ENCODE measurements at regions not wholly inside any gene's neighbourhood (a gene's known extent, or its start where the extent isn't known, plus 50 kb on each side); places are given as distances from the start of the nearest gene placed in this dataset.
"Not testable (repeated sequence)": the region's sequence is repeated elsewhere in the genome, so short reads cannot be mapped to it uniquely, and the experiment has no call there.

- no peak overlapping the region for H3K4me3 ChIP-seq
- H3K27ac ChIP-seq = no peak overlapping the region
Measured at GRCh38 chr11:25159341-25159740, 662.5 kb downstream of the LUZP2 start.

GRCh38 chr11:25163421-25163820, 666.6 kb downstream of the LUZP2 start:
- H3K4me3 ChIP-seq = no peak overlapping the region
- H3K27ac ChIP-seq = no peak overlapping the region

- Histone ChIP-seq H3K4me3 (no peak overlapping the region), H3K27ac (no peak overlapping the region)
Measured at GRCh38 chr11:25180187-25180586, 683.3 kb downstream of the LUZP2 start.

- Histone ChIP-seq H3K4me3 (no peak overlapping the region), H3K27ac (no peak overlapping the region)
Measured at GRCh38 chr11:25183411-25183810, 686.6 kb downstream of the LUZP2 start.

GRCh38 chr11:25197515-25197914, 700.7 kb downstream of the LUZP2 start:
- H3K4me3 ChIP-seq = no peak overlapping the region

GRCh38 chr11:25198704-25199103, 701.9 kb downstream of the LUZP2 start:
- Histone ChIP-seq H3K4me3 (no peak overlapping the region), H3K27ac (no peak overlapping the region)

More at GRCh38 chr11:25197515-25197914, 700.7 kb downstream of the LUZP2 start:
- no peak overlapping the region for H3K27ac ChIP-seq

- H3K27ac ChIP-seq = no peak overlapping the region
- H3K4me3 ChIP-seq = no peak overlapping the region
Measured at GRCh38 chr11:25200925-25201324, 704.1 kb downstream of the LUZP2 start.

GRCh38 chr11:25206762-25207161, 709.9 kb downstream of the LUZP2 start:
- no peak overlapping the region for H3K4me3 ChIP-seq
- H3K27ac ChIP-seq = no peak overlapping the region

- Histone ChIP-seq H3K27ac (no peak overlapping the region), H3K4me3 (no peak overlapping the region)
Measured at GRCh38 chr11:25211635-25212254, 714.9 kb downstream of the LUZP2 start.

- no peak overlapping the region for H3K27ac ChIP-seq
- H3K4me3 ChIP-seq = no peak overlapping the region
Measured at GRCh38 chr11:25214535-25215176, 717.8 kb downstream of the LUZP2 start.

- H3K27ac ChIP-seq = no peak overlapping the region
- no peak overlapping the region for H3K4me3 ChIP-seq
Measured at GRCh38 chr11:25218036-25218435, 721.2 kb downstream of the LUZP2 start.

- Histone ChIP-seq H3K27ac (no peak overlapping the region), H3K4me3 (no peak overlapping the region)
Measured at GRCh38 chr11:25225078-25225477, 728.2 kb downstream of the LUZP2 start.

GRCh38 chr11:25242928-25243327, 746.1 kb downstream of the LUZP2 start:
- no peak overlapping the region for H3K4me3 ChIP-seq

GRCh38 chr11:25244126-25244525, 747.3 kb downstream of the LUZP2 start:
- no peak overlapping the region for H3K27ac ChIP-seq
- no peak overlapping the region for H3K4me3 ChIP-seq

More at GRCh38 chr11:25242928-25243327, 746.1 kb downstream of the LUZP2 start:
- no peak overlapping the region for H3K27ac ChIP-seq

- Histone ChIP-seq H3K4me3 (no peak overlapping the region), H3K27ac (no peak overlapping the region)
Measured at GRCh38 chr11:25247336-25247735, 750.5 kb downstream of the LUZP2 start.

- no peak overlapping the region for H3K27ac ChIP-seq
- H3K4me3 ChIP-seq = no peak overlapping the region
Measured at GRCh38 chr11:25252854-25253253, 756.0 kb downstream of the LUZP2 start.

- H3K4me3 ChIP-seq, H3K27ac ChIP-seq: not testable (repeated sequence)
Measured at GRCh38 chr11:25263861-25264260, 767.0 kb downstream of the LUZP2 start.

- Histone ChIP-seq H3K27ac (no peak overlapping the region), H3K4me3 (no peak overlapping the region)
Measured at GRCh38 chr11:25271301-25271700, 774.4 kb downstream of the LUZP2 start.

GRCh38 chr11:25272214-25272613, 775.4 kb downstream of the LUZP2 start:
- Histone ChIP-seq H3K4me3 (no peak overlapping the region), H3K27ac (no peak overlapping the region)

GRCh38 chr11:25280821-25281220, 784.0 kb downstream of the LUZP2 start:
- not testable (repeated sequence) for H3K27ac ChIP-seq, H3K4me3 ChIP-seq

- Histone ChIP-seq H3K4me3 (no peak overlapping the region), H3K27ac (no peak overlapping the region)
Measured at GRCh38 chr11:25293166-25293565, 796.3 kb downstream of the LUZP2 start.

- H3K27ac ChIP-seq = no peak overlapping the region
- H3K4me3 ChIP-seq = no peak overlapping the region
Measured at GRCh38 chr11:25298450-25298849, 801.6 kb downstream of the LUZP2 start.
